Heart left ventricle (tissue), 16 donors: ENCODE measurements at regions not wholly inside any gene's neighbourhood (a gene's known extent, or its start where the extent isn't known, plus 50 kb on each side); places are given as distances from the start of the nearest gene placed in this dataset.

Experiments
- ATAC-seq, 4 donors: fragments of 200-7000 bp; cut with Tn5 transposase; one replicate each; pipeline ENCODE4 v1.9.1; 2020 to 2022; ENCODE audit warnings: moderate library complexity in 4 of 4, mild to moderate bottlenecking in 3 of 4, moderate number of reproducible peaks in 1 of 4
- DNase-seq, 5 donors: peaks; one replicate each; pipeline ENCODE4 v3.0.0-alpha.2; 2020
- H3K27ac ChIP-seq, 12 donors: fragments of 200-600 bp; sonication (generic) in 4 of 12; one replicate each; pipeline versions ENCODE4 v1.5.0 to v1.8.0; 2016 to 2022; ENCODE audit warnings: mild to moderate bottlenecking in 2 of 12
- H3K27me3 ChIP-seq, 9 donors: fragments of 200-600 bp; sonication (generic) in 2 of 9; one replicate each; pipeline versions ENCODE4 v1.5.1 to v1.8.0; 2016 to 2022; ENCODE audit warnings: mild to moderate bottlenecking in 3 of 9
- H3K36me3 ChIP-seq, 9 donors: fragments of 200-600 bp; sonication (generic) in 2 of 9; one replicate each; pipeline versions ENCODE4 v1.5.0 to v1.8.0; 2018 to 2022; ENCODE audit warnings: mild to moderate bottlenecking in 2 of 9
- H3K4me1 ChIP-seq, 12 donors: fragments of 200-600 bp; sonication (generic) in 4 of 12; one replicate each; pipeline versions ENCODE4 v1.5.0 to v1.8.0; 2016 to 2022; ENCODE audit warnings: mild to moderate bottlenecking in 3 of 12
- H3K4me3 ChIP-seq, 12 donors: fragments of 200-600 bp; sonication (generic) in 4 of 12; one replicate each; pipeline versions ENCODE4 v1.5.0 to v1.8.0; 2017 to 2022; ENCODE audit warnings: mild to moderate bottlenecking in 9 of 12, moderate library complexity in 4 of 12
- H3K9me3 ChIP-seq, 12 donors: fragments of 200-600 bp; sonication (generic) in 4 of 12; one replicate each; pipeline versions ENCODE4 v1.5.0 to v1.8.0; 2016 to 2022; ENCODE audit warnings: mild to moderate bottlenecking in 1 of 12
- CTCF ChIP-seq, 12 donors: fragments of 200-600 bp; sonication (generic) in 4 of 12; IDR thresholded peaks; one replicate each; pipeline versions ENCODE4 v1.5.0 to v1.8.0; 2018 to 2022; ENCODE audit warnings: antibody characterized with exemption in 12 of 12, mild to moderate bottlenecking in 5 of 12
- POLR2A ChIP-seq, 2 donors: fragments of 450-650 bp; IDR thresholded peaks; one replicate each; pipeline ENCODE4 v1.6.1; 2017; ENCODE audit warnings: antibody characterized with exemption in 2 of 2, mild to moderate bottlenecking in 2 of 2, moderate library complexity in 2 of 2
- WGBS, 4 donors: extraction: QIAGEN DNeasy Blood & Tissue Kit in 2 of 4; methylation state at CpG; one replicate each; pipeline versions ENCODE4 v1.1.5 to v1.1.7; 2013 to 2018; 5-methylcytosine and 5-hydroxymethylcytosine counted together
- intact Hi-C, 10 donors: fragments of 100-400 bp; cut with DNase I; formaldehyde crosslinking; loops; one replicate each; pipeline versions ENCODE4 v1.11.1 to v1.14.2; 2022
- donor health status: ischemic (EF 13 %, LVEDD 7.1; RV severe dilation, severe dysfunction).
- donor health status: healthy with polysubstance abuse.
- donor health status: DM: no; HTN: yes; CAD: no.
- donor health status: DM: no; HTN: no; CAD: no.
- donor health status: ischemic (EF 25% LVEDD 6.9; RV normal size, moderate dysfunction).
- donor health status: ischemic (EF 25% LVEDD 5.7; RV mildly dilated, moderate dysfunction).
- donor health status: healthy.
- donor health status: DM: yes; HTN: yes; CAD: no.
- donor health status: ischemic (EF 35%, LVEDD 5.7; RV mildly dilated, moderate dysfunction).
- donor health status: nonischemic (EF 11% LVEDD 7.7; RV severe dilation, severe dysfunction).
- donor health status: DM: yes; HTN: yes; CAD: no.
- donor health status: PGD.
- donor health status: ischemic (EF 29% LVEDD 5.4; RV normal size, mild dysfunction).
- donor health status: nonischemic (EF 23%, LVEDD 6.1; RV moderate dilation, normal function).

DNA sequence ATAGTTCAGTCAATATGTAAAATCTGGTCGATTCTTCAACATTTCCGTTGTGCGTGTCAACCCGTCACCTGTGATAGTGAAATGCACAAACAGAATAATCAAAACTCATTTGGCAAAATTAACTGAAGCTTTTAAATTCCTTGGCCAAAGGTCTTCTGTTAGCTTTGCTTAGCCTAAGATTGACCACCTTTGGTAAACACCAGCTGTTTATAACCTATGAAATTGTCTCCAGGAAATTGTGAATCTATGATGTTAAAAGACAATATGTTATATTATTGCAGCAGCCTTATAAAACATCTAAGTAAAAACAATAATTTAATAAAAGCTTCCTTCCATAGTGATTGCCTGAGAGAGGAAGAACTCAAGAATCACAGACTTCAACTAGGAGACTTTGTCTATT lies 196.8 kb downstream of the IL15 start:
- no peak for DNase-seq
- intact Hi-C loops, result no loop called here
- Histone ChIP-seq H3K9me3 (peaks cover 0 to 4% (median 0%) of the 10 kb centered on the region in 12 donors), H3K27me3 (no peaks in the 10 kb centered on the region), H3K4me1 (no peaks in the 10 kb centered on the region), H3K4me3 (no peak overlapping the region), H3K36me3 (no peaks in the 10 kb centered on the region), H3K27ac (no peak overlapping the region)
- 75 to 94% (median 93%) methylated on average over 4 of the region's 4 CpGs for WGBS, 4 donors
- ATAC-seq, result no peak
- TF ChIP-seq CTCF (IDR thresholded peaks at IDR 0.05), result no peak
- TF ChIP-seq POLR2A (IDR thresholded peaks at IDR 0.05), result no peak

DNA sequence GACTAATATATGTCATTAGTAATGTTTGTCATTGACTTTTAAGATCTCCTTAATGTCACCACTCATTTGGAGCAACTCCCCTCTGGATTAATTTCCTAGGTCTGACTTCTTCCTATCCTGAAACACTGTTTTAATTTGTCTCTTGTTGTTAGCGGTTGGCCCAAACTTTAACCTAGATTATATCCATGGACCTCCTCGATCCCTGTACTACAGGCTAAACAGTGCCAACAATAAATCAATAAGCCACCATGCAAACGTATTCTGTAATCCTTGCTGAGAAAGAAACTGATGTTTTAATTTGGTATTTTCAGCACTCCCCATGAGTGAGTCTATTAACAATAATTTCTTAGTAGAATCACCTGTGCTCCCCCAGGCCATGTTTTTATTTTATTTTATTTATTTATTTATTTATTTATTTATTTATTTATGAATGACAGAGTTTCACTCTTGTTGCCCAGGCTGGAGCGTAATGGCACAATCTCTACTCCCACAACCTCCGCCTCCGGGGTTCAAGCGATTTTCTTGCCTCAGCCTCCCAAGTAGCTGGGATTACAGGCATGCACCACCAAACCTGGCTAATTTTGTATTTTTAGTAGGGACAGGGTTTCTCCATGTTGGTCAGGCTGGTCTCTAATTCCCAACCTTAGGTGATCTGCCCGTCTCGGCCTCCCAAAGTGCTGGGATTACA lies 204.1 kb downstream of the IL15 start:
- H3K27ac ChIP-seq, result no peak overlapping the region
- ATAC-seq (no peak), DNase-seq (no peak)
- TF ChIP-seq POLR2A (IDR thresholded peaks at IDR 0.05), result no peak
- no peak for TF ChIP-seq CTCF (IDR thresholded peaks at IDR 0.05)
- peaks cover 0 to 3% (median 0%) of the 10 kb centered on the region in 12 donors for H3K9me3 ChIP-seq
- WGBS, 4 donors, result 94 to 95% (median 95%) methylated on average over 9 of the region's 9 CpGs
- H3K36me3 ChIP-seq, result no peaks in the 10 kb centered on the region
- intact Hi-C loops, result no loop called here
- H3K4me1 ChIP-seq, result no peaks in the 10 kb centered on the region
- H3K4me3 ChIP-seq, result no peak overlapping the region
- no peaks in the 10 kb centered on the region for H3K27me3 ChIP-seq

- WGBS, 4 donors, result 62 to 64% (median 63%) methylated on average over 2 of the region's 2 CpGs
- no peak for ATAC-seq
- Histone ChIP-seq H3K27me3 (no peaks in the 10 kb centered on the region), H3K4me1 (no peaks in the 10 kb centered on the region), H3K4me3 (no peak overlapping the region), H3K36me3 (no peaks in the 10 kb centered on the region), H3K27ac (no peak overlapping the region), H3K9me3 (peaks cover 0 to 3% (median 0%) of the 10 kb centered on the region in 12 donors)
- DNase-seq, result no peak
- TF ChIP-seq CTCF (IDR thresholded peaks at IDR 0.05) (no peak), POLR2A (IDR thresholded peaks at IDR 0.05) (no peak)
- intact Hi-C loops, result no loop called here
Observed at GRCh38 chr4:141843136-141843535, 206.8 kb downstream of the IL15 start.

DNA sequence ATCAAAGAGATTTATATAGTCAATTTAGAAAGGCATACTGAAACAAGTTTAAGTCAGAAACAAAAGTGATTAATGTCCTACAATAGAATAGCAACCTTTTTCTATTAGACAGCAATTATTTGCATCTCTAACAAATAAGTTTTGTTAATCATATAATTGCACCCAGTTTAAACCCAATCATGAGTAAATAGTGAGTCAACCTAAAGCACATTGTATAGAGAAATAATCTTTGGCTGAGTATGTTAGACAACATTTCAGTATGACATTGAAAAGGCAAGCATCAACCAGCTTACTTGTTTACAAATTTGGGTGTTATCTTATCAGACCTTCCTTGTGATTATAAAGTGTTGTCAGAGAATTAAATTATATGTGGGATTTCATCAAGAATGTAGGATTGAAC lies 209.5 kb downstream of the IL15 start:
- H3K4me1 ChIP-seq, result no peaks in the 10 kb centered on the region
- no peak for DNase-seq
- TF ChIP-seq POLR2A (IDR thresholded peaks at IDR 0.05) (no peak), CTCF (IDR thresholded peaks at IDR 0.05) (no peak)
- intact Hi-C loops, result no loop called here
- no peaks in the 10 kb centered on the region for H3K27me3 ChIP-seq
- no peak overlapping the region for H3K27ac ChIP-seq
- ATAC-seq, result no peak
- no peaks in the 10 kb centered on the region for H3K9me3 ChIP-seq
- no peak overlapping the region for H3K4me3 ChIP-seq
- H3K36me3 ChIP-seq, result no peaks in the 10 kb centered on the region
